Activated gamma-delta T cell treated with anti-CD3 and anti-CD28 coated beads, Interleukin-2, amount 50 U/mL, for 16 hours (primary cell): ENCODE measurements at regions not wholly inside any gene's neighbourhood (a gene's known extent, or its start where the extent isn't known, plus 50 kb on each side); places are given as distances from the start of the nearest gene placed in this dataset.

Source experiments
- DNase-seq: peaks from one replicate; pipeline ENCODE4 v3.0.0-alpha.2; 2020; ENCODE audit warnings: low read depth

- DNase-seq, result no peak
Measured at GRCh38 chr3:6097556-6097955, 763.4 kb upstream of the GRM7 start.

GRCh38 chr3:6098516-6099157, 762.3 kb upstream of the GRM7 start:
- no peak for DNase-seq

DNA sequence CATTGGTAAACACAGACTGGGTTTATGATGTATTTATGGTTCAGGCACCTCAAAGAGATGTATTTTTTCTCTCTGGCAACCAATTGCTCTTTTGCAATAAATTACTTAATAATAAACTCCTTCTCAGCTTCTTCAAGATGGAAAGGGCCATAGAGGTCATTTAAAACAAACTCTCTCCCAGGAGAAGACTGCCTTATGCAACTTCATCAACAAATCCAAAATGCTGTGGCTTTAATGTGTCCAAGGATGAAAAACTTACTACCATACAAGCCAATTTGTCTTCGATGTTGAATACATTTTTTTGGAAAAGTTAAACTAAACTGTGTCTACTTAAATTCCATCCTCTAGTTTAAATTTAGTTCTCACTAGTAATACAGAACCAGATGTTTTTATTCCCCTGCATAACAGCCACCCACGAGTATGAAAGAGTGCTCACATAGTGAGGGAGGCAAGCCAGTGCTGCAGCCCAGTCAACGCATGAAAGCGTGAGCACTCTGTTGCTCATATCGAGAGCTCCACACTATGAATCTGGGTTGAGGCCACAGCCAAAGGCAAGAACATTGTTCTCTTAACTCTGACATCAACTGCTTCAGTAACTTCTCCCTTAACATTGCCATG, 761.3 kb upstream of the GRM7 start:
- no peak for DNase-seq

DNA sequence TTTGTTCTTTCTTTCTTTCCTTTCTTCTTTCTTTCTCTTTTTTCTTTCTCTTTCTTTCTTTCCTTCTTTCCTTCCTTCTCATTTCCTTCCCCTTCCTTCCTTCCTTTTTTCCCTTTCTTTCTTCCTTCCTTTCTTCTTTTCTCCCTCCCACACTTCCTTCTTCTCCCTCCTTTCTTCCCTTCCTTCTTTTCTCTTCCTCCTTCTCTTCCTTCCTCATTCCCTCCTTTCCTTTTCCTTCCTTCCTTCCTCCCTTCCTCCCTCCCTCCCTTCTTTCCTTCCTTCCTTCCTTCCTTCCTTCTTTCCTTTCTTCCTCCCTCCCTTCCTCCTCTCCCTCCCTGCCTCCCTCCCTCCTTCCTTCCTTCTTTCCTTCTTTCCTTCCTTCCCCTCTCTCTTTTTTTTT, 755.7 kb upstream of the GRM7 start:
- no peak for DNase-seq

GRCh38 chr3:6108957-6109356, 752.0 kb upstream of the GRM7 start:
- no peak for DNase-seq

GRCh38 chr3:6110451-6110850, 750.5 kb upstream of the GRM7 start:
- no peak for DNase-seq

DNA sequence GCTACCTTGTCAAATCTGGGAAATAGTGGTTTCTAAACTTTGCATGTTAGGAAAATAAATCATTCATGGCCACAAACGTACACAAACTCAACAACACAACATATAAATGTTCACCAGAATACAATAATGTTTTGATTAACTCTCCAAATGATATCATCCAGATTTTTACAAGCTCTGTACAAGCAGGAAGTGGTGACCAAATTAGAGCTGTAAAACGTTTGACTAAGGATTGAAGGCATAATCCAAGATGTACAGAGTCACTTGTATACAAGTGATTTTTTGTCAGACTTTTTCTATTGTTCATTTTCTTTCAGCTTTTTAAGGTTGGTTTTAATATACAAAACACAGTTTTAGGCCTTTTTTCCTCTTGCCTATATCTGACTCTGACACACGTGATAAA, 748.4 kb upstream of the GRM7 start:
- no peak for DNase-seq

DNA sequence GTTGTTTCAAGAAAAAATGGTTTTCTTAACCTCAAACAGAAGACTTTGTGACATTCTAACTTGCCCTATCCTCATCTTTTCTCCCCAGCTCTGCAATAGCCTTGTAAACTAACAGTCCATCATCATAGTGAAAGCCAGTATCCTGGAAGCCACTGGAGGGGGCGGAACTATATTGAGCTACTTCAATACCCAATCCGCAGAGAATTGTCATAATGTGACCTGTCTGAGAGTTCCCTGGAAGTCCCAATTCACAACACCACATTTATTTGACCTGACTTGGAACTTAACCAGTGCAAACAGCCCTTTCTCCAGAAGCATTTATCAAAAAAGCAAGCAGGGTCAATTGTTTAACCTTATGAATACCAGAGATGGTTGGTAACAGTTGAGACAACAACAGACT, 747.6 kb upstream of the GRM7 start:
- DNase-seq, result no peak

GRCh38 chr3:6119367-6119766, 741.5 kb upstream of the GRM7 start:
- DNase-seq, result no peak

GRCh38 chr3:6120786-6121185, 740.1 kb upstream of the GRM7 start:
- no peak for DNase-seq

DNA sequence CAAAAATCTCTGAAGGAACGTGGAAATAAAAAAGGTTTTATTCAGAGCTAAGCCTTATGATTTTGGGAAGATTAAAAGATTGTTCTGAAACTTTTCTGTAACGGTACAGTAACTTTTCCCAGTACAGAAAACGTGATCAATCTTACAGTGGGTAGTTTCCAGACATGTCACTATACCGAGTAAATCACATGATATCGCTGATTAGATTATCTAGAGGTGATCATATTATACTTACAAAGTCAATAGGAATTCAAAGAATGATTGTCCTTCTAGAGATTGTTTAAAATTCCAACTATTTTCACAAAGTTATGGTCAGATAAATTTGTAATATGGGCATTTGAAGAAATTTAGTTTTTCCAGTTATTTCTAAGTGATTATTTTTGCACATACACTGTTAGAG, 736.0 kb upstream of the GRM7 start:
- no peak for DNase-seq

DNA sequence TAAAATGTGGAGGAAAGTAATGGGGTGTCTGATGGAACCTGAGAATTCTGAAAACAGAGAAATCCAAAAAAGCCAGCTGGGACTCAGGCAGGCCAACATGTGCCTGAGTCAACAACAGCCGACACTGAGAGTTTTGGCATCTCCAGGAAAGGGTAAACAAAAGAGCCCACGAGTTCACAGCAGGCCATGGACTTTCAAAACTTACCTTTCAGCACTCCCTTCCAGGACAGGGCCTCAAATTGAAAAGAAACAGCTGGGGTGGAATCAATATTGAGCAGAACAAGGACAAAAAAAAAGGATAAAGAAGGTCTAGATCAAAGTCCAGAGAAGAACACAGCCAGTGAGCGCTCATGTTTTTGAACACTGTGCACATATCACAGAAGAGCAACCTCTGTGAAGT, 735.4 kb upstream of the GRM7 start:
- no peak for DNase-seq

- no peak for DNase-seq
Measured at GRCh38 chr3:6132684-6133432, 728.1 kb upstream of the GRM7 start.

DNA sequence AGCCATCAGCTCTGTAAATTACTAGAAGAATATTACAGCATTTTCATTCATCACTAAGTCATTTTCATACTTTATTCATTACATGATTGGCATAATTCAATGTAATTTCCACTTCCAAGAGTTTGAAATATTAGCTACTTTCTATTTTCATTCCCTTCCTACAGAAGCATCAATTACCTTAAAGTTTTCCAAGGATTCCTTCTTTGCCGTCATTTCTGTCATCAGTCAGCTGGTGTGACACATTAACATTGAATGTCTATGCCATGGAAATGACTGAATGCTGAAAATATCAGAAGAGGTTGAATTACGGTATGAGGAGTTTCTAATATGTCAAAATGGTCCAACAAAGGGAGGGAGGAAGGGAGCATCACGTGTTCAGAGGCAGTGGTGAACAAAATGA, 718.2 kb upstream of the GRM7 start:
- DNase-seq, result no peak

DNA sequence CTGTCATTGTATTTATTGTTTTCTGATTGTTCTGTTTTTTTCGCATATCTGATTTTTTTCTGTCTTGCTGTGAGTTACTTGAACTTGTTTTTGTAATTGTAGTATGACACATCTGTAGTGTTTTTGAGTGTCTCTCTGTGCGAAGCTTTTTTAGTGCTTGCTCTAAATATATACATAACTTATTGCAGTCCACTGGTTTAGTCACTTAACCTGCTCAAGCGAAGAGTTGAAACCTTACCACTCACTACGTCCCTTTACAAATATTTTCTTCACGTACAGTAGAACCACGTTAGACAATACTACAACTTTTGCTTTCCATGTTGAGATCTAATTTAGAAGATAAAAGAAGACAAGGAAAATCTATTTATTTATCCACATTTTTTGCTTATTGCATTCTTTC, 713.0 kb upstream of the GRM7 start:
- no peak for DNase-seq

GRCh38 chr3:6155650-6156338, 705.1 kb upstream of the GRM7 start:
- DNase-seq, result no peak

GRCh38 chr3:6165951-6166350, 695.0 kb upstream of the GRM7 start:
- no peak for DNase-seq

DNA sequence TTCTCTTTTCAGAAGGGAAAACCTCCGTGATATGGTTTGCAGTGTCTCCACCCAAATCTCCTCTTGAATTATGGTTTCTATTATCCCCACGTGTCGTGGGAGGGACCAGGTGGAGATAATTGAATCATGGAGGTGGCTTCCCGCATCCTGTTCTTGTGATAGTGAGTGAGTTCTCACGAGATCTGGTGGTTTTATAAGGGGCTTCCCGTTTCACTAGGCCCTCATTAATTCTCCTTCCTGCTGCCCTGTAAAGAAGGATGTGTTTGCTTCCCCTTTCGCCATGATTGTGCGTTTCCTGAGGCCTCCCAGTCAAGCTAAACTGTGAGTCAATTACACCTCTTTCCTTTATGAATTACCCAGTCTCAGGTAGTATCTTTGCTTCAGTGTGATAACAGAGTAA, 692.7 kb upstream of the GRM7 start:
- DNase-seq, result no peak

DNA sequence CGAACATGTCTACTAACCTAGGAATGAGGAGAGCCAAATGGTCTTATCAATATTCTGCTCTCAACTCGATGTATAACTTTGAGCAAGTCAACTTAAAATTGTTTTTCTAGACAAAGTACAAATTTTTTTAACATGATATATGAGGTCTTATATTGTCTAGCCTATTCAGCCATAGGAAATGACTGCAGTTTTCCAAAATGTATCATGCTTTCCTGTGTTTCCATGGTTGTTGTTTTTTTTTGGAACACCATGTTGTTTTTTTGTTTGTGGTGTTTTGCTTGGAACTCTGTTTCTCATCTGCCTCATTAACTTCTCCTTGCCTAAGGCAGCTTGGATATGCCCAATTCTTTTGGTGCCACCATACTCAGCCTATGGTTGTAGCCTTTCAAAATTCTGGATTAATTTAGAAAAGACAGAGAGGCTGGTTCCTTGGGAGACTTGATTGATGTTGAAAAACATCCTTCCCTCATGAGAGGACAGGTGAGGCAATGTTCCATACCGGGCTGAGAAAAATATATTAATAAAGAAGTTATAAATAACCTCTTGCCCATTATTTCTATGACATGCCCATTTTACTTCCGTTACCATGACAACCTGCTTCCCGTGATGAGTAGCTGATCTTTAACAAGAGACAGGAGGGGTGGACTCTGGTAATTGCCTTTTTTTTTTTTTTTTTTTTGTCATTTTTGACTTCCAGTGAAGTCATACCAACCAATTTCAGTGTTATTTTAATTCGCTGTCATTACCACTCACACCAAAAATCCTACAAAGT, 687.9 kb upstream of the GRM7 start:
- no peak for DNase-seq

- DNase-seq, result no peak
Measured at GRCh38 chr3:6177417-6177816, 683.5 kb upstream of the GRM7 start.

DNA sequence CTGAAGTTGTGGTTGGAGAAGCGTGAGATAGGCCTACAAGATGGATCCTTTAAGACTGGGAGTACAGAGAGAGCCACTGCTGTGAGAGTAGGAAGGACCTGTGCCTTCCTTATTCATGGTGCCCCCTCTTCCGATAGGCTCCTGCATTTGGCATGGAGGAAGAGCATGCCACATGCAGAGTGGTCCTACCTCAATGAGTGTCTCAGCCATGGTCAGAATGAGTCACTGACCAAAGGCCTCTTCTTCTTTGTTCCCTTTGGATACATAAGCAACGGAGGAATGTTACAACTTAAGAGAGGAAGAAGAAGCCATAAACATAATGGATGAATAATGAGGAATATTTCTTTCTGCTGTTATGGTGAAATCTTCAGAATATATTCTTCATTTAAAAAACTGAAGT, 681.2 kb upstream of the GRM7 start:
- DNase-seq, result no peak

DNA sequence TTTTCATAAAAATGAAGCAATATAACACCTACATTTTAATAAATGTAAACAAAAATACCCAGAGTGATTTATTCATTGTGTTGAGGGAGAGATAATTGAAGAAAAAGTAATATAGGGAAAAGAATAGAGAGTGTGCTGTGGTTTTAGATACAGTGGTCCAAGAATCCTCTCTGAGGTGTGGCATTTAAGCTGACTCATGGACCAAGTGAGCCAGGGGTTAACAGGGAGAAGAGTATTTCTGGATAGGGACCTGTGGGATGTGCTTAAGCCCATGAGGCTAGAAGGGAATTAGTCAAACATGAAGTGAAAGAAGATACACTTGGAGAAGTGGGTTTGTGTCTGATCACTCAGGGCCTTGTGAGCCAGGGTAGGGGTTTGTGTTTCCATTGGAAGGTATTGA, 680.7 kb upstream of the GRM7 start:
- no peak for DNase-seq
